ENCODE measurements at regions not wholly inside any gene's neighbourhood (a gene's known extent, or its start where the extent isn't known, plus 50 kb on each side); places are given as distances from the start of the nearest gene placed in this dataset.

DNA sequence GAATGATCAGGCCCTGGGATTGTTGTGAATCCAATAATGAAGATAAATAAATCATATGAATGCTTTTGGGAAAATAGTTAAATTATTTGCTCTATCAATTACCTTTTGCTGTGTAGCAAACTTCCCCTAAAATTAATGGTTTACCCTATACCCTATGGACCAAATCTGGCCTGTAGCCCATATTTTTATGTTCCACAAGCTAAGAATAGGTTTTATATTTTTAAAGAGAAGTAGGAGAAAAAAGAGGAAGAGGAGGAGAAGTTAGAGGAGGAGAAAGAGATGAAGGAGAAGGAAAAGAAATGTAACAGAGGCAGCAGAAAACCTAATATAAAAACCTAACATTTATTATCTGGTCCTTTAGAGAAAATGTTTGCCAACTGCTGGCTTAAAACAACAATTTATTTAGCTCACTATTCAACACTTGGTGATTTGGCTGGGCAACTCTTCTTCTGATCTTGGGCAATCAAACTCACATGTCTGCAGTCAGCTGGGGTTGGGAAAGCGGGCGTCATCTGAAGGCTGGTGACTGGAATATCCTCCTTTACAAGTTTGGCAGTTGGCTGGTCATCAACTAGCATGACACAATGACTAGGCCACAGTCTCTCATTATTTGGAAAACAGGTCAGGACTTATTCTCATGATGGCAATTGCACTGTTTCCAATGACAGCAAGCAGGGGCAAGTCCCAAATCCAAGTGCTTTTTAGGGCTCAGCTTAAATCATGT, 522.9 kb downstream of the RASEF start:
- WGBS (ENCODE audit: missing lambda C conversion rate): 78% methylated on average over 2 of the region's 2 CpGs
- Histone ChIP-seq H3K27ac (no peak overlapping the region), H3K4me1 (no peaks in the 10 kb centered on the region), H3K4me3 (no peak overlapping the region), H3K9me3 (no peaks in the 10 kb centered on the region), H3K4me2 (no peak overlapping the region)
- TF ChIP-seq, protein P1, sequence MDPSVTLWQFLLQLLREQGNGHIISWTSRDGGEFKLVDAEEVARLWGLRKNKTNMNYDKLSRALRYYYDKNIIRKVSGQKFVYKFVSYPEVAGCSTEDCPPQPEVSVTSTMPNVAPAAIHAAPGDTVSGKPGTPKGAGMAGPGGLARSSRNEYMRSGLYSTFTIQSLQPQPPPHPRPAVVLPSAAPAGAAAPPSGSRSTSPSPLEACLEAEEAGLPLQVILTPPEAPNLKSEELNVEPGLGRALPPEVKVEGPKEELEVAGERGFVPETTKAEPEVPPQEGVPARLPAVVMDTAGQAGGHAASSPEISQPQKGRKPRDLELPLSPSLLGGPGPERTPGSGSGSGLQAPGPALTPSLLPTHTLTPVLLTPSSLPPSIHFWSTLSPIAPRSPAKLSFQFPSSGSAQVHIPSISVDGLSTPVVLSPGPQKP (IDR thresholded peaks at IDR 0.05; ENCODE audit: low read depth, low read length): no peak
- TF ChIP-seq ZSCAN20 (CRISPR knock-in tag; IDR thresholded peaks at IDR 0.05): no peak
- ChIA-PET POLR2A (no interaction called here), CTCF (no interaction called here)
- ATAC-seq: no peak
- FAIRE-seq: no peak
- no peak for DNase-seq (ENCODE audit: low read depth in 1 of 2, low spot score in 1 of 2)

GRCh38 chr9:82543726-82544125, 519.2 kb downstream of the RASEF start:
- Histone ChIP-seq H3K4me1 (no peaks in the 10 kb centered on the region), H3K4me2 (no peak overlapping the region), H3K4me3 (no peak overlapping the region), H3K27ac (no peak overlapping the region), H3K9me3 (no peaks in the 10 kb centered on the region)
- TF ChIP-seq ZSCAN20 (CRISPR knock-in tag; IDR thresholded peaks at IDR 0.05): no peak
- TF ChIP-seq SREBF2 (IDR thresholded peaks at IDR 0.05): no peak
- POLR2A ChIA-PET: no interaction called here
- ATAC-seq (no peak), DNase-seq (ENCODE audit: low read depth in 1 of 2, low spot score in 1 of 2) (no peak), FAIRE-seq (no peak)
- CTCF ChIA-PET: no interaction called here

DNA sequence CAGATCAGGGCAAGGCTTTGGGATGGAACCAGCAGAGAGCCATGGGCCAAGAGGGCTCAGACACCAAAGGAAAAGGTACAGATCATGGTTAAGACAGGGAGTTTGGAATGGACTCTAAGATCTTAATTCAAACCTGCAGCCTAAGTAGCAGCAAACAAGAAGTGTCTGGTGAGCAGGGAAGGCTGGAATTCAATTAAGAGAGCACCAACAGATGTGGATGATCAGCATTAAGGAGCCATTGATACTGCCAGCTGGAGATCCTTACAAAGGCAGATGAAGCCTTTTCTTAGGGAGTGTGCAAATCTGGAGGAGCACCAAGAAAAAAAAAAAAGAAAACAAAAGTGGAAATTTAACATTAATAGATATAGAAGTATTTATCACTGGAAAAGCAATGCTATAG, 516.8 kb downstream of the RASEF start:
- Histone ChIP-seq H3K4me1 (no peaks in the 10 kb centered on the region), H3K9me3 (no peaks in the 10 kb centered on the region), H3K4me2 (no peak overlapping the region), H3K27ac (no peak overlapping the region), H3K4me3 (no peak overlapping the region)
- POLR2A ChIA-PET: no interaction called here
- TF ChIP-seq, protein P1 (IDR thresholded peaks at IDR 0.05; ENCODE audit: low read depth, low read length): no peak
- TF ChIP-seq POLR2A (IDR thresholded peaks at IDR 0.05; ENCODE audit: low read length) (no peak), FOXS1 (CRISPR knock-in tag; IDR thresholded peaks at IDR 0.05) (no peak), BHLHE40 (IDR thresholded peaks at IDR 0.05; ENCODE audit: low read depth, low read length) (no peak), SREBF2 (IDR thresholded peaks at IDR 0.05) (no peak), RARB (CRISPR knock-in tag; IDR thresholded peaks at IDR 0.05) (no peak), RFX5 (IDR thresholded peaks at IDR 0.05) (no peak), ZSCAN20 (CRISPR knock-in tag; IDR thresholded peaks at IDR 0.05) (no peak), MYC (IDR thresholded peaks at IDR 0.05; ENCODE audit: borderline replicate concordance, low read length) (no peak), TFCP2L1 (CRISPR knock-in tag; IDR thresholded peaks at IDR 0.05) (no peak), HMGXB4 (CRISPR knock-in tag; IDR thresholded peaks at IDR 0.05; ENCODE audit: borderline replicate concordance) (no peak), PHF8 (IDR thresholded peaks at IDR 0.05; ENCODE audit: borderline replicate concordance, low read depth) (no peak), RAD21 (conservative IDR thresholded peaks at IDR 0.05 in 1 of 2, IDR thresholded peaks at IDR 0.05 in 1 of 2) (no peak), FOSL2 (IDR thresholded peaks at IDR 0.05) (no peak), FOSL2 (CRISPR knock-in tag; IDR thresholded peaks at IDR 0.05) (no peak), PBX3 (IDR thresholded peaks at IDR 0.05) (no peak), EHMT2 (IDR thresholded peaks at IDR 0.05; ENCODE audit: low read depth) (no peak), HOXB5 (CRISPR knock-in tag; IDR thresholded peaks at IDR 0.05) (no peak), RCOR1 (IDR thresholded peaks at IDR 0.05; ENCODE audit: low read depth, low read length) (no peak)
- CTCF ChIA-PET: no interaction called here
- ATAC-seq (no peak), FAIRE-seq (no peak), DNase-seq (ENCODE audit: low read depth in 1 of 2, low spot score in 1 of 2) (no peak)

Data from A549 (cell line).